HEK293T (cell line): ENCODE measurements at regions not wholly inside any gene's neighbourhood (a gene's known extent, or its start where the extent isn't known, plus 50 kb on each side); places are given as distances from the start of the nearest gene placed in this dataset.

ENCODE experiments used
- BHLHE40 ChIP-seq: fragments of 450-650 bp; IDR thresholded peaks from 2 replicates; pipeline ENCODE4 v1.6.1; 2016; ENCODE audit warnings: mild to moderate bottlenecking, moderate library complexity, borderline replicate concordance
- FOXM1 ChIP-seq: fragments of 450-650 bp; IDR thresholded peaks from 2 replicates; pipeline ENCODE4 v1.6.1; 2017; ENCODE audit warnings: mild to moderate bottlenecking, borderline replicate concordance
- SP1 ChIP-seq: fragments of 450-650 bp; IDR thresholded peaks from 2 replicates; pipeline ENCODE4 v1.6.1; 2017
- SUZ12 ChIP-seq: fragments of 450-650 bp; IDR thresholded peaks from 2 replicates; pipeline ENCODE4 v1.6.1; 2016; ENCODE audit warnings: mild to moderate bottlenecking

GRCh38 chr2:144834363-144834762, 314.4 kb upstream of the ZEB2 start:
- TF ChIP-seq BHLHE40 = no peak
- TF ChIP-seq SP1 = no peak
- TF ChIP-seq SUZ12 = no peak
- TF ChIP-seq FOXM1 = no peak
